ENCODE measurements at regions not wholly inside any gene's neighbourhood (a gene's known extent, or its start where the extent isn't known, plus 50 kb on each side); places are given as distances from the start of the nearest gene placed in this dataset.

GRCh38 chr7:131183611-131184119 lies 144.0 kb upstream of the MKLN1 start:
- H3K27me3 ChIP-seq (ENCODE audit: control insufficient read depth in 5 of 5, insufficient read depth in 4 of 5, low read length in 5 of 5) = no peaks in the 10 kb centered on the region
- no peak overlapping the region for H3K4me3 ChIP-seq (ENCODE audit: low read depth in 1 of 5, low read length in 5 of 5)
- peaks cover 0 to 10% (median 0%) of the 10 kb centered on the region in 5 donors for H3K4me1 ChIP-seq (ENCODE audit: control insufficient read depth in 5 of 5, insufficient read depth in 5 of 5, low read length in 5 of 5)
- peaks cover 0 to 3% (median 0%) of the 10 kb centered on the region in 5 donors for H3K9me3 ChIP-seq (ENCODE audit: control insufficient read depth in 5 of 5, low read length in 5 of 5)
- no peaks in the 10 kb centered on the region for H3K36me3 ChIP-seq (ENCODE audit: control insufficient read depth in 5 of 5, insufficient read depth in 5 of 5, low read length in 5 of 5)
- H3K9ac ChIP-seq (ENCODE audit: low read length in 5 of 5) = no peak overlapping the region
- no peak overlapping the region for H3K27ac ChIP-seq (ENCODE audit: low read depth, low read length)

GRCh38 chr7:131186816-131187215 lies 140.9 kb upstream of the MKLN1 start:
- H3K27ac ChIP-seq (ENCODE audit: low read depth, low read length) = no peak overlapping the region
- no peaks in the 10 kb centered on the region for H3K27me3 ChIP-seq (ENCODE audit: control insufficient read depth in 5 of 5, insufficient read depth in 4 of 5, low read length in 5 of 5)
- H3K4me1 ChIP-seq (ENCODE audit: control insufficient read depth in 5 of 5, insufficient read depth in 5 of 5, low read length in 5 of 5) = peaks cover 0 to 4% (median 0%) of the 10 kb centered on the region in 5 donors
- no peak overlapping the region for H3K4me3 ChIP-seq (ENCODE audit: low read depth in 1 of 5, low read length in 5 of 5)
- peaks cover 0 to 3% (median 0%) of the 10 kb centered on the region in 5 donors for H3K9me3 ChIP-seq (ENCODE audit: control insufficient read depth in 5 of 5, low read length in 5 of 5)
- no peaks in the 10 kb centered on the region for H3K36me3 ChIP-seq (ENCODE audit: control insufficient read depth in 5 of 5, insufficient read depth in 5 of 5, low read length in 5 of 5)
- no peak overlapping the region for H3K9ac ChIP-seq (ENCODE audit: low read length in 5 of 5)

- H3K36me3 ChIP-seq (ENCODE audit: control insufficient read depth in 5 of 5, insufficient read depth in 5 of 5, low read length in 5 of 5) = no peaks in the 10 kb centered on the region
- H3K27ac ChIP-seq (ENCODE audit: low read depth, low read length) = no peak overlapping the region
- H3K9me3 ChIP-seq (ENCODE audit: control insufficient read depth in 5 of 5, low read length in 5 of 5) = peaks cover 0 to 3% (median 0%) of the 10 kb centered on the region in 5 donors
- no peak overlapping the region for H3K9ac ChIP-seq (ENCODE audit: low read length in 5 of 5)
- no peak overlapping the region for H3K4me3 ChIP-seq (ENCODE audit: low read depth in 1 of 5, low read length in 5 of 5)
- no peaks in the 10 kb centered on the region for H3K27me3 ChIP-seq (ENCODE audit: control insufficient read depth in 5 of 5, insufficient read depth in 4 of 5, low read length in 5 of 5)
- peaks cover 0 to 4% (median 0%) of the 10 kb centered on the region in 5 donors for H3K4me1 ChIP-seq (ENCODE audit: control insufficient read depth in 5 of 5, insufficient read depth in 5 of 5, low read length in 5 of 5)
Observed at GRCh38 chr7:131188367-131189339, 139.0 kb upstream of the MKLN1 start.

- no peaks in the 10 kb centered on the region for H3K36me3 ChIP-seq (ENCODE audit: control insufficient read depth in 5 of 5, insufficient read depth in 5 of 5, low read length in 5 of 5)
- no peak overlapping the region for H3K27ac ChIP-seq (ENCODE audit: low read depth, low read length)
- peaks cover 0 to 8% (median 0%) of the 10 kb centered on the region in 5 donors for H3K4me1 ChIP-seq (ENCODE audit: control insufficient read depth in 5 of 5, insufficient read depth in 5 of 5, low read length in 5 of 5)
- H3K4me3 ChIP-seq (ENCODE audit: low read depth in 1 of 5, low read length in 5 of 5) = no peak overlapping the region
- H3K27me3 ChIP-seq (ENCODE audit: control insufficient read depth in 5 of 5, insufficient read depth in 4 of 5, low read length in 5 of 5) = no peaks in the 10 kb centered on the region
- H3K9ac ChIP-seq (ENCODE audit: low read length in 5 of 5) = no peak overlapping the region
- H3K9me3 ChIP-seq (ENCODE audit: control insufficient read depth in 5 of 5, low read length in 5 of 5) = peaks cover 0 to 3% (median 0%) of the 10 kb centered on the region in 5 donors
Observed at GRCh38 chr7:131189488-131189887, 138.2 kb upstream of the MKLN1 start.

- Histone ChIP-seq H3K36me3 (ENCODE audit: control insufficient read depth in 5 of 5, insufficient read depth in 5 of 5, low read length in 5 of 5) (no peaks in the 10 kb centered on the region), H3K27ac (ENCODE audit: low read depth, low read length) (no peak overlapping the region), H3K9ac (ENCODE audit: low read length in 5 of 5) (no peak overlapping the region)
Observed at GRCh38 chr7:131190146-131190545, 137.5 kb upstream of the MKLN1 start.

GRCh38 chr7:131190581-131190980 lies 137.1 kb upstream of the MKLN1 start:
- Histone ChIP-seq H3K36me3 (ENCODE audit: control insufficient read depth in 5 of 5, insufficient read depth in 5 of 5, low read length in 5 of 5) (no peaks in the 10 kb centered on the region), H3K9me3 (ENCODE audit: control insufficient read depth in 5 of 5, low read length in 5 of 5) (peaks cover 0 to 3% (median 0%) of the 10 kb centered on the region in 5 donors), H3K4me1 (ENCODE audit: control insufficient read depth in 5 of 5, insufficient read depth in 5 of 5, low read length in 5 of 5) (peaks cover 0 to 8% (median 0%) of the 10 kb centered on the region in 5 donors), H3K4me3 (ENCODE audit: low read depth in 1 of 5, low read length in 5 of 5) (no peak overlapping the region), H3K27me3 (ENCODE audit: control insufficient read depth in 5 of 5, insufficient read depth in 4 of 5, low read length in 5 of 5) (no peaks in the 10 kb centered on the region), H3K27ac (ENCODE audit: low read depth, low read length) (no peak overlapping the region), H3K9ac (ENCODE audit: low read length in 5 of 5) (no peak overlapping the region)

More at GRCh38 chr7:131190146-131190545, 137.5 kb upstream of the MKLN1 start:
- Histone ChIP-seq H3K9me3 (ENCODE audit: control insufficient read depth in 5 of 5, low read length in 5 of 5) (peaks cover 0 to 3% (median 0%) of the 10 kb centered on the region in 5 donors), H3K27me3 (ENCODE audit: control insufficient read depth in 5 of 5, insufficient read depth in 4 of 5, low read length in 5 of 5) (no peaks in the 10 kb centered on the region), H3K4me3 (ENCODE audit: low read depth in 1 of 5, low read length in 5 of 5) (no peak overlapping the region), H3K4me1 (ENCODE audit: control insufficient read depth in 5 of 5, insufficient read depth in 5 of 5, low read length in 5 of 5) (peaks cover 0 to 8% (median 0%) of the 10 kb centered on the region in 5 donors)

- peaks cover 0 to 4% (median 0%) of the 10 kb centered on the region in 5 donors for H3K4me1 ChIP-seq (ENCODE audit: control insufficient read depth in 5 of 5, insufficient read depth in 5 of 5, low read length in 5 of 5)
- no peaks in the 10 kb centered on the region for H3K9me3 ChIP-seq (ENCODE audit: control insufficient read depth in 5 of 5, low read length in 5 of 5)
- no peaks in the 10 kb centered on the region for H3K27me3 ChIP-seq (ENCODE audit: control insufficient read depth in 5 of 5, insufficient read depth in 4 of 5, low read length in 5 of 5)
- no peak overlapping the region for H3K9ac ChIP-seq (ENCODE audit: low read length in 5 of 5)
- no peak overlapping the region for H3K27ac ChIP-seq (ENCODE audit: low read depth, low read length)
- no peak overlapping the region for H3K4me3 ChIP-seq (ENCODE audit: low read depth in 1 of 5, low read length in 5 of 5)
- H3K36me3 ChIP-seq (ENCODE audit: control insufficient read depth in 5 of 5, insufficient read depth in 5 of 5, low read length in 5 of 5) = no peaks in the 10 kb centered on the region
Observed at GRCh38 chr7:131194070-131194865, 133.4 kb upstream of the MKLN1 start.

GRCh38 chr7:131196803-131197202 lies 130.9 kb upstream of the MKLN1 start:
- Histone ChIP-seq H3K27ac (ENCODE audit: low read depth, low read length) (no peak overlapping the region), H3K4me1 (ENCODE audit: control insufficient read depth in 5 of 5, insufficient read depth in 5 of 5, low read length in 5 of 5) (peaks cover 0 to 4% (median 0%) of the 10 kb centered on the region in 5 donors)

GRCh38 chr7:131197920-131198615 lies 129.6 kb upstream of the MKLN1 start:
- Histone ChIP-seq H3K36me3 (ENCODE audit: control insufficient read depth in 5 of 5, insufficient read depth in 5 of 5, low read length in 5 of 5) (no peaks in the 10 kb centered on the region), H3K9ac (ENCODE audit: low read length in 5 of 5) (no peak overlapping the region), H3K9me3 (ENCODE audit: control insufficient read depth in 5 of 5, low read length in 5 of 5) (no peaks in the 10 kb centered on the region), H3K4me3 (ENCODE audit: low read depth in 1 of 5, low read length in 5 of 5) (no peak overlapping the region), H3K27ac (ENCODE audit: low read depth, low read length) (no peak overlapping the region), H3K4me1 (ENCODE audit: control insufficient read depth in 5 of 5, insufficient read depth in 5 of 5, low read length in 5 of 5) (peaks cover 0 to 6% (median 0%) of the 10 kb centered on the region in 5 donors), H3K27me3 (ENCODE audit: control insufficient read depth in 5 of 5, insufficient read depth in 4 of 5, low read length in 5 of 5) (no peaks in the 10 kb centered on the region)

More at GRCh38 chr7:131196803-131197202, 130.9 kb upstream of the MKLN1 start:
- Histone ChIP-seq H3K9ac (ENCODE audit: low read length in 5 of 5) (no peak overlapping the region), H3K9me3 (ENCODE audit: control insufficient read depth in 5 of 5, low read length in 5 of 5) (no peaks in the 10 kb centered on the region), H3K27me3 (ENCODE audit: control insufficient read depth in 5 of 5, insufficient read depth in 4 of 5, low read length in 5 of 5) (no peaks in the 10 kb centered on the region), H3K36me3 (ENCODE audit: control insufficient read depth in 5 of 5, insufficient read depth in 5 of 5, low read length in 5 of 5) (no peaks in the 10 kb centered on the region), H3K4me3 (ENCODE audit: low read depth in 1 of 5, low read length in 5 of 5) (no peak overlapping the region)
